Gastrocnemius medialis (tissue), 4 donors: ENCODE measurements at regions not wholly inside any gene's neighbourhood (a gene's known extent, or its start where the extent isn't known, plus 50 kb on each side); places are given as distances from the start of the nearest gene placed in this dataset.

Source experiments
- POLR2A ChIP-seq, 2 donors: fragments of 450-650 bp; IDR thresholded peaks; one replicate each; pipeline ENCODE4 v1.6.1; 2017; ENCODE audit warnings: antibody characterized with exemption in 2 of 2, mild to moderate bottlenecking in 2 of 2, moderate library complexity in 2 of 2
- TF ChIP-seq, protein P1 (sequence below), 5 experiments: fragments of 450-650 bp in 3 of 5; fragments of 200-600 bp in 2 of 5; sonication (generic) in 2 of 5; IDR thresholded peaks in 4 of 5; conservative IDR thresholded peaks in 1 of 5; 1 replicate in 4 of 5; 2 replicates in 1 of 5; pipeline ENCODE4 v1.5.1; 2016 to 2019; ENCODE audit warnings: antibody characterized with exemption in 5 of 5, mild to moderate bottlenecking in 3 of 5, moderate library complexity in 3 of 5

DNA sequence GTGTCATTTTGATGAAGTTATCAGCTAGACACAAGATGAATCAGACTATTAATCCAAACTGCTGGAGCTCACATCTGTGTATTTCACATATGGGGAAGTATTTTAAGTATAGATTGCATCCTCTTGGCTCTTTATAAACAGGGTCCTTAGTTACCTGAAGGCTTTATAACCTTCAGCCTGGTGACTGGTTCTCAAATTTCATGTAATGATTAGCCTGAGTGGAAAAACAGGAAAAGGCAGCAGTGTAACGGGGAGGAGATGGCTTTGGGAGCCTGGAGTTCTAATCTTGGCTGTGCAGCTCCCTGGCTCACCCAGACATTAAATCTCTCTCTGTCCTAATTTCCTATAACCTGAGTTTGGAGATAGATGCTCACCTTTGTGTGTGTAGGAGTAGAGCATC is 103.8 kb upstream of the HPF1 start:
- TF ChIP-seq POLR2A (IDR thresholded peaks at IDR 0.05): no peak
- TF ChIP-seq, protein P1, sequence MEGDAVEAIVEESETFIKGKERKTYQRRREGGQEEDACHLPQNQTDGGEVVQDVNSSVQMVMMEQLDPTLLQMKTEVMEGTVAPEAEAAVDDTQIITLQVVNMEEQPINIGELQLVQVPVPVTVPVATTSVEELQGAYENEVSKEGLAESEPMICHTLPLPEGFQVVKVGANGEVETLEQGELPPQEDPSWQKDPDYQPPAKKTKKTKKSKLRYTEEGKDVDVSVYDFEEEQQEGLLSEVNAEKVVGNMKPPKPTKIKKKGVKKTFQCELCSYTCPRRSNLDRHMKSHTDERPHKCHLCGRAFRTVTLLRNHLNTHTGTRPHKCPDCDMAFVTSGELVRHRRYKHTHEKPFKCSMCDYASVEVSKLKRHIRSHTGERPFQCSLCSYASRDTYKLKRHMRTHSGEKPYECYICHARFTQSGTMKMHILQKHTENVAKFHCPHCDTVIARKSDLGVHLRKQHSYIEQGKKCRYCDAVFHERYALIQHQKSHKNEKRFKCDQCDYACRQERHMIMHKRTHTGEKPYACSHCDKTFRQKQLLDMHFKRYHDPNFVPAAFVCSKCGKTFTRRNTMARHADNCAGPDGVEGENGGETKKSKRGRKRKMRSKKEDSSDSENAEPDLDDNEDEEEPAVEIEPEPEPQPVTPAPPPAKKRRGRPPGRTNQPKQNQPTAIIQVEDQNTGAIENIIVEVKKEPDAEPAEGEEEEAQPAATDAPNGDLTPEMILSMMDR (IDR thresholded peaks at IDR 0.05 in 4 of 5, conservative IDR thresholded peaks at IDR 0.05 in 1 of 5): no peak
